Fibroblast of lung (primary cell): ENCODE measurements at regions not wholly inside any gene's neighbourhood (a gene's known extent, or its start where the extent isn't known, plus 50 kb on each side); places are given as distances from the start of the nearest gene placed in this dataset.

Experiments used
- EZH2 ChIP-seq: IDR thresholded peaks from 2 replicates; pipeline ENCODE4 v1.5.1; 2012; ENCODE audit warnings: low read length, control low read depth, mild to moderate bottlenecking; ENCODE audit errors: missing control alignments
- TF ChIP-seq, protein P1 (sequence below), 2 donors: IDR thresholded peaks in 1 of 2; conservative IDR thresholded peaks in 1 of 2; 1 replicate in 1 of 2; 2 replicates in 1 of 2; pipeline ENCODE4 v1.5.1; 2011 to 2012; ENCODE audit warnings: low read length in 2 of 2, control low read depth in 1 of 2, inconsistent platforms in 1 of 2, low read depth in 1 of 2, mild to moderate bottlenecking in 1 of 2

DNA sequence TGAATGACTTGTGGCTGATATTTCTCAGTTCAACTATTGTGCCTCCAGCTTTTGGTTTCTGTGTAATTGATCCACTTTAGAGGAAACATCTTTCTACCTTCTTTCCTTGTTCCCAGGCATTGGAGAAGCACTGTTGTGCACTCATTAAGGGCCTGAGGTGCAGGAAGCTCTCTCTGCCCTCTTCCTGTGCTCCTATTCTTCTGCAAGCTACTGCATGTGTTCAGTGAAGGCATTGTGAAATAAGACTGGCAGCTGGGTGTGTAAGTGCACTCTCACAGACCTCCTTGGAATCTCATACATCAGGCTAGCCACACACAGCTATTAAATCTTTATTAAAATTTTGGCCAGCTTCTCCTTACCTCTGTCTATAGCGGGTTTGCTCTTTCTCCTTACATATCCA, 177.8 kb downstream of the OGFRL1 start:
- TF ChIP-seq, protein P1, sequence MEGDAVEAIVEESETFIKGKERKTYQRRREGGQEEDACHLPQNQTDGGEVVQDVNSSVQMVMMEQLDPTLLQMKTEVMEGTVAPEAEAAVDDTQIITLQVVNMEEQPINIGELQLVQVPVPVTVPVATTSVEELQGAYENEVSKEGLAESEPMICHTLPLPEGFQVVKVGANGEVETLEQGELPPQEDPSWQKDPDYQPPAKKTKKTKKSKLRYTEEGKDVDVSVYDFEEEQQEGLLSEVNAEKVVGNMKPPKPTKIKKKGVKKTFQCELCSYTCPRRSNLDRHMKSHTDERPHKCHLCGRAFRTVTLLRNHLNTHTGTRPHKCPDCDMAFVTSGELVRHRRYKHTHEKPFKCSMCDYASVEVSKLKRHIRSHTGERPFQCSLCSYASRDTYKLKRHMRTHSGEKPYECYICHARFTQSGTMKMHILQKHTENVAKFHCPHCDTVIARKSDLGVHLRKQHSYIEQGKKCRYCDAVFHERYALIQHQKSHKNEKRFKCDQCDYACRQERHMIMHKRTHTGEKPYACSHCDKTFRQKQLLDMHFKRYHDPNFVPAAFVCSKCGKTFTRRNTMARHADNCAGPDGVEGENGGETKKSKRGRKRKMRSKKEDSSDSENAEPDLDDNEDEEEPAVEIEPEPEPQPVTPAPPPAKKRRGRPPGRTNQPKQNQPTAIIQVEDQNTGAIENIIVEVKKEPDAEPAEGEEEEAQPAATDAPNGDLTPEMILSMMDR (conservative IDR thresholded peaks at IDR 0.05 in 1 of 2, IDR thresholded peaks at IDR 0.05 in 1 of 2; ENCODE audit: low read depth in 1 of 2, low read length in 2 of 2), result no peak
- TF ChIP-seq EZH2, result no peak
